Heart left ventricle (tissue), 16 donors: ENCODE measurements at regions not wholly inside any gene's neighbourhood (a gene's known extent, or its start where the extent isn't known, plus 50 kb on each side); places are given as distances from the start of the nearest gene placed in this dataset.

Experiments used
- ATAC-seq, 4 donors: fragments of 200-7000 bp; cut with Tn5 transposase; one replicate each; pipeline ENCODE4 v1.9.1; 2020 to 2022; ENCODE audit warnings: moderate library complexity in 4 of 4, mild to moderate bottlenecking in 3 of 4, moderate number of reproducible peaks in 1 of 4
- DNase-seq, 5 donors: peaks; one replicate each; pipeline ENCODE4 v3.0.0-alpha.2; 2020
- H3K27ac ChIP-seq, 12 donors: fragments of 200-600 bp; sonication (generic) in 4 of 12; one replicate each; pipeline versions ENCODE4 v1.5.0 to v1.8.0; 2016 to 2022; ENCODE audit warnings: mild to moderate bottlenecking in 2 of 12
- H3K27me3 ChIP-seq, 9 donors: fragments of 200-600 bp; sonication (generic) in 2 of 9; one replicate each; pipeline versions ENCODE4 v1.5.1 to v1.8.0; 2016 to 2022; ENCODE audit warnings: mild to moderate bottlenecking in 3 of 9
- H3K36me3 ChIP-seq, 9 donors: fragments of 200-600 bp; sonication (generic) in 2 of 9; one replicate each; pipeline versions ENCODE4 v1.5.0 to v1.8.0; 2018 to 2022; ENCODE audit warnings: mild to moderate bottlenecking in 2 of 9
- H3K4me1 ChIP-seq, 12 donors: fragments of 200-600 bp; sonication (generic) in 4 of 12; one replicate each; pipeline versions ENCODE4 v1.5.0 to v1.8.0; 2016 to 2022; ENCODE audit warnings: mild to moderate bottlenecking in 3 of 12
- H3K4me3 ChIP-seq, 12 donors: fragments of 200-600 bp; sonication (generic) in 4 of 12; one replicate each; pipeline versions ENCODE4 v1.5.0 to v1.8.0; 2017 to 2022; ENCODE audit warnings: mild to moderate bottlenecking in 9 of 12, moderate library complexity in 4 of 12
- H3K9me3 ChIP-seq, 12 donors: fragments of 200-600 bp; sonication (generic) in 4 of 12; one replicate each; pipeline versions ENCODE4 v1.5.0 to v1.8.0; 2016 to 2022; ENCODE audit warnings: mild to moderate bottlenecking in 1 of 12
- CTCF ChIP-seq, 12 donors: fragments of 200-600 bp; sonication (generic) in 4 of 12; IDR thresholded peaks; one replicate each; pipeline versions ENCODE4 v1.5.0 to v1.8.0; 2018 to 2022; ENCODE audit warnings: antibody characterized with exemption in 12 of 12, mild to moderate bottlenecking in 5 of 12
- POLR2A ChIP-seq, 2 donors: fragments of 450-650 bp; IDR thresholded peaks; one replicate each; pipeline ENCODE4 v1.6.1; 2017; ENCODE audit warnings: antibody characterized with exemption in 2 of 2, mild to moderate bottlenecking in 2 of 2, moderate library complexity in 2 of 2
- WGBS, 4 donors: extraction: QIAGEN DNeasy Blood & Tissue Kit in 2 of 4; methylation state at CpG; one replicate each; pipeline versions ENCODE4 v1.1.5 to v1.1.7; 2013 to 2018; 5-methylcytosine and 5-hydroxymethylcytosine counted together
- intact Hi-C, 10 donors: fragments of 100-400 bp; cut with DNase I; formaldehyde crosslinking; loops; one replicate each; pipeline versions ENCODE4 v1.11.1 to v1.14.2; 2022
- donor health status: ischemic (EF 13 %, LVEDD 7.1; RV severe dilation, severe dysfunction).
- donor health status: healthy with polysubstance abuse.
- donor health status: DM: no; HTN: yes; CAD: no.
- donor health status: DM: no; HTN: no; CAD: no.
- donor health status: ischemic (EF 25% LVEDD 6.9; RV normal size, moderate dysfunction).
- donor health status: ischemic (EF 25% LVEDD 5.7; RV mildly dilated, moderate dysfunction).
- donor health status: healthy.
- donor health status: DM: yes; HTN: yes; CAD: no.
- donor health status: ischemic (EF 35%, LVEDD 5.7; RV mildly dilated, moderate dysfunction).
- donor health status: nonischemic (EF 11% LVEDD 7.7; RV severe dilation, severe dysfunction).
- donor health status: DM: yes; HTN: yes; CAD: no.
- donor health status: PGD.
- donor health status: ischemic (EF 29% LVEDD 5.4; RV normal size, mild dysfunction).
- donor health status: nonischemic (EF 23%, LVEDD 6.1; RV moderate dilation, normal function).

GRCh38 chr2:183250061-183250460 is 125.8 kb downstream of the NUP35 start:
- intact Hi-C loops: loop anchor here in 1 of 10 donors (10.0 kb wide), 1 partner anchor 445 kb away; no protein-coding TSS in a partner anchor
- no peaks in the 10 kb centered on the region for H3K9me3 ChIP-seq
- ATAC-seq (no peak), DNase-seq (no peak)
- 68 to 78% (median 71%) methylated on average over 3 of the region's 3 CpGs for WGBS, 4 donors
- H3K36me3 ChIP-seq: no peaks in the 10 kb centered on the region
- TF ChIP-seq POLR2A (IDR thresholded peaks at IDR 0.05) (no peak), CTCF (IDR thresholded peaks at IDR 0.05) (no peak)
- no peaks in the 10 kb centered on the region for H3K4me1 ChIP-seq
- H3K27ac ChIP-seq: no peak overlapping the region
- no peaks in the 10 kb centered on the region for H3K27me3 ChIP-seq
- no peak overlapping the region for H3K4me3 ChIP-seq

GRCh38 chr2:183250472-183250871 is 126.2 kb downstream of the NUP35 start:
- H3K27me3 ChIP-seq: no peaks in the 10 kb centered on the region
- TF ChIP-seq POLR2A (IDR thresholded peaks at IDR 0.05): no peak
- no peak for TF ChIP-seq CTCF (IDR thresholded peaks at IDR 0.05)
- ATAC-seq: no peak
- no peaks in the 10 kb centered on the region for H3K9me3 ChIP-seq
- H3K4me1 ChIP-seq: no peaks in the 10 kb centered on the region
- intact Hi-C loops: loop anchor here in 1 of 10 donors (10.0 kb wide), 1 partner anchor 444 kb away; no protein-coding TSS in a partner anchor
- H3K4me3 ChIP-seq: no peak overlapping the region
- DNase-seq: no peak
- no peaks in the 10 kb centered on the region for H3K36me3 ChIP-seq
- WGBS, 4 donors: 91 to 92% (median 92%) methylated on average over 3 of the region's 3 CpGs
- no peak overlapping the region for H3K27ac ChIP-seq

- 62 to 73% (median 68%) methylated on average over 14 of the region's 14 CpGs for WGBS, 4 donors
- Histone ChIP-seq H3K9me3 (no peaks in the 10 kb centered on the region), H3K4me3 (no peak overlapping the region), H3K27me3 (no peaks in the 10 kb centered on the region), H3K27ac (no peak overlapping the region), H3K4me1 (no peaks in the 10 kb centered on the region), H3K36me3 (no peaks in the 10 kb centered on the region)
- TF ChIP-seq POLR2A (IDR thresholded peaks at IDR 0.05) (no peak), CTCF (IDR thresholded peaks at IDR 0.05) (no peak)
- intact Hi-C loops: loop anchor here in 1 of 10 donors (10.0 kb wide), 1 partner anchor 441 kb away; no protein-coding TSS in a partner anchor
- no peak for DNase-seq
- ATAC-seq: no peak
Measured at GRCh38 chr2:183253441-183254130, 129.3 kb downstream of the NUP35 start.

GRCh38 chr2:183255411-183255810 is 131.2 kb downstream of the NUP35 start:
- Histone ChIP-seq H3K9me3 (no peaks in the 10 kb centered on the region), H3K36me3 (no peaks in the 10 kb centered on the region), H3K27ac (no peak overlapping the region), H3K4me3 (no peak overlapping the region), H3K27me3 (no peaks in the 10 kb centered on the region), H3K4me1 (no peaks in the 10 kb centered on the region)
- no peak for TF ChIP-seq POLR2A (IDR thresholded peaks at IDR 0.05)
- TF ChIP-seq CTCF (IDR thresholded peaks at IDR 0.05): no peak
- ATAC-seq (no peak), DNase-seq (no peak)
- intact Hi-C loops: loop anchor here in 1 of 10 donors (10.0 kb wide), 1 partner anchor 439 kb away; no protein-coding TSS in a partner anchor
- 69 to 86% (median 71%) methylated on average over 2 of the region's 2 CpGs for WGBS, 4 donors
